ENCODE measurements at regions not wholly inside any gene's neighbourhood (a gene's known extent, or its start where the extent isn't known, plus 50 kb on each side); places are given as distances from the start of the nearest gene placed in this dataset.

GRCh38 chr5:98433673-98434072, 339.8 kb upstream of the RGMB start:
- POLR2A ChIA-PET (ENCODE audit: unreplicated experiment): no interaction called here
- Histone ChIP-seq H2BK20ac (ENCODE audit: low read depth, low read length) (no peak overlapping the region), H3K27ac (ENCODE audit: insufficient read depth, low read length) (no peak overlapping the region), H3K23ac (ENCODE audit: low read depth, low read length) (no peak overlapping the region), H3K79me1 (ENCODE audit: low read depth in 1 of 2, low read length in 2 of 2) (no peaks in the 10 kb centered on the region), H3K4ac (ENCODE audit: low read depth, low read length) (no peak overlapping the region), H3K18ac (ENCODE audit: low read depth, low read length) (no peak overlapping the region), H3K9me3 (ENCODE audit: control insufficient read depth, insufficient read depth, low read length) (peaks cover 10% of the 10 kb centered on the region), H2BK5ac (ENCODE audit: low read depth, low read length, poor library complexity, severe bottlenecking) (peak overlapping the region; percentile 92), H2BK15ac (ENCODE audit: low read depth, low read length) (no peak overlapping the region), H3K27me3 (ENCODE audit: control insufficient read depth, insufficient read depth, low read length) (no peaks in the 10 kb centered on the region), H4K5ac (ENCODE audit: low read depth, low read length) (no peak overlapping the region), H2BK120ac (ENCODE audit: low read depth, low read length) (no peak overlapping the region), H3K9ac (ENCODE audit: low read depth, low read length) (no peak overlapping the region), H3K14ac (replicated peaks; ENCODE audit: low read depth, low read length) (no peak overlapping the region), H3K4me1 (ENCODE audit: control insufficient read depth, insufficient read depth, low read length) (peaks cover 2% of the 10 kb centered on the region; the same call in 1 of the 2 replicates), H3K36me3 (ENCODE audit: control insufficient read depth, insufficient read depth, low read length) (no peaks in the 10 kb centered on the region), H3K4me3 (ENCODE audit: insufficient read depth, low read depth, low read length) (no peak overlapping the region), H3K9me1 (ENCODE audit: insufficient read depth, low read length) (no peaks in the 10 kb centered on the region), H3K56ac (ENCODE audit: extremely low read depth, insufficient read depth, low read length) (no peak overlapping the region), H2AK9ac (replicated peaks; ENCODE audit: low read depth, low read length, poor library complexity) (no peak overlapping the region), H4K91ac (ENCODE audit: insufficient read depth, low read depth, low read length) (no peak overlapping the region), H3K4me2 (ENCODE audit: low read depth, low read length) (no peak overlapping the region), H2AK5ac (ENCODE audit: low read depth, low read length) (no peak overlapping the region), H2AFZ (replicated peaks; ENCODE audit: low read length, poor library complexity) (no peak overlapping the region), H4K8ac (ENCODE audit: low read depth in 2 of 2, low read length in 2 of 2) (no peak overlapping the region), H4K20me1 (ENCODE audit: insufficient read depth, low read length) (no peaks in the 10 kb centered on the region)
- ATAC-seq (ENCODE audit: low read depth) (peak; percentile 66), DNase-seq (peak; percentile 62)
- dilution Hi-C loops (cut with HindIII; ENCODE audit: low sequenced_read_pairs, unreplicated experiment) (no loop called here), in situ Hi-C loops (cut with MboI; ENCODE audit: low sequenced_read_pairs) (no loop called here), intact Hi-C loops (cut with micrococcal nuclease) (no loop called here)
- TF ChIP-seq CEBPB (IDR thresholded peaks at IDR 0.05; ENCODE audit: low read depth, low read length) (peak; percentile 18; the same call in 1 of the 2 replicates), CHD1 (IDR thresholded peaks at IDR 0.05; ENCODE audit: low read depth, low read length) (no peak), FOS (IDR thresholded peaks at IDR 0.05; ENCODE audit: low read depth, low read length) (peak; percentile 71; the same call in 1 of the 2 replicates), RAD21 (IDR thresholded peaks at IDR 0.05; ENCODE audit: low read length) (no peak), MAZ (IDR thresholded peaks at IDR 0.05; ENCODE audit: borderline replicate concordance, low read depth, low read length) (no peak), USF2 (IDR thresholded peaks at IDR 0.05; ENCODE audit: low read depth, low read length) (no peak), SMC3 (IDR thresholded peaks at IDR 0.05; ENCODE audit: low read depth, low read length) (no peak), NFE2L2 (IDR thresholded peaks at IDR 0.05; ENCODE audit: low read depth, low read length) (no peak), RCOR1 (IDR thresholded peaks at IDR 0.05; ENCODE audit: insufficient replicate concordance, low read length) (no peak), POLR2A (IDR thresholded peaks at IDR 0.05; ENCODE audit: low read depth, low read length) (no peak), CTCF (conservative IDR thresholded peaks at IDR 0.05; ENCODE audit: low read depth, low read length) (no peak), MXI1 (IDR thresholded peaks at IDR 0.05; ENCODE audit: borderline replicate concordance, low read depth, low read length) (no peak)
- CTCF ChIA-PET: no interaction called here
- no TSS peak for BruUV-seq (replicated peaks)
